RWPE1 (cell line): ENCODE measurements at regions not wholly inside any gene's neighbourhood (a gene's known extent, or its start where the extent isn't known, plus 50 kb on each side); places are given as distances from the start of the nearest gene placed in this dataset.

Experiments
- CTCF ChIA-PET: fragments of 350-600 bp; sonication (Branson Sonifier 250); formaldehyde crosslinking; extraction: SDS; loops from one replicate; lab custom pipeline; 2021; lab: Yijun Ruan, JAX
- POLR2A ChIA-PET: fragments of 400-600 bp; formaldehyde crosslinking; extraction: SDS; loops from one replicate; lab custom pipeline; 2020; ENCODE audit warnings: antibody characterized with exemption; ENCODE audit not compliant: low non-redundant PET; lab: Yijun Ruan, JAX
- DNase-seq: peaks from one replicate; pipeline ENCODE4 v3.0.0; 2012; ENCODE audit warnings: low spot score
- H3K27ac ChIP-seq: fragments of 450-650 bp; 2 replicates; pipeline ENCODE4 v1.5.1; 2017
- TF ChIP-seq, protein P1 (sequence below): fragments of 450-650 bp; conservative IDR thresholded peaks from 2 replicates; pipeline ENCODE4 v1.5.1; 2017; ENCODE audit warnings: low read depth, mild to moderate bottlenecking

DNA sequence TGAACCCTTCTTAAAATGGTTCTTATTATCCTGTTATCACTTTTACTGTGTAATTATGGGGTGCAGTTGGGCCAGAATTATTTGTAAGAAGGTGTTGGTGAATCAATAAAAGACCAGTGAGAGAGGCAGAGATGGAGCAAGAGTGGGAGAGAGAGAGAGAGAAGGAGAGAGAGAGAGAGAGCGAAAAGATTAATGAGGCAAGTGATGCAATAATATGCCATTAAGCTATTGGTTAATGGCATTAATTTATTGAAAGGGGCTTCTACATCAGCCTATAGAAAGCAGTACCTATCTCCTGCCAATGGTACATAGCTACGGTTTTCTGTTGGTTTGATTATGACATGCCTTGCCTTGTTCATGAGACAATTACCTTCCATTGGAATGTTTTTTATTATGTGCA, 388.7 kb downstream of the RPS6KC1 start:
- TF ChIP-seq, protein P1, sequence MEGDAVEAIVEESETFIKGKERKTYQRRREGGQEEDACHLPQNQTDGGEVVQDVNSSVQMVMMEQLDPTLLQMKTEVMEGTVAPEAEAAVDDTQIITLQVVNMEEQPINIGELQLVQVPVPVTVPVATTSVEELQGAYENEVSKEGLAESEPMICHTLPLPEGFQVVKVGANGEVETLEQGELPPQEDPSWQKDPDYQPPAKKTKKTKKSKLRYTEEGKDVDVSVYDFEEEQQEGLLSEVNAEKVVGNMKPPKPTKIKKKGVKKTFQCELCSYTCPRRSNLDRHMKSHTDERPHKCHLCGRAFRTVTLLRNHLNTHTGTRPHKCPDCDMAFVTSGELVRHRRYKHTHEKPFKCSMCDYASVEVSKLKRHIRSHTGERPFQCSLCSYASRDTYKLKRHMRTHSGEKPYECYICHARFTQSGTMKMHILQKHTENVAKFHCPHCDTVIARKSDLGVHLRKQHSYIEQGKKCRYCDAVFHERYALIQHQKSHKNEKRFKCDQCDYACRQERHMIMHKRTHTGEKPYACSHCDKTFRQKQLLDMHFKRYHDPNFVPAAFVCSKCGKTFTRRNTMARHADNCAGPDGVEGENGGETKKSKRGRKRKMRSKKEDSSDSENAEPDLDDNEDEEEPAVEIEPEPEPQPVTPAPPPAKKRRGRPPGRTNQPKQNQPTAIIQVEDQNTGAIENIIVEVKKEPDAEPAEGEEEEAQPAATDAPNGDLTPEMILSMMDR: no peak
- CTCF ChIA-PET: interaction anchor here (0.6 kb wide), 1 partner anchor 1806 kb away, joined by 3 read pairs; no protein-coding TSS in a partner anchor
- no peak overlapping the region for H3K27ac ChIP-seq
- no peak for DNase-seq
- POLR2A ChIA-PET: no interaction called here

DNA sequence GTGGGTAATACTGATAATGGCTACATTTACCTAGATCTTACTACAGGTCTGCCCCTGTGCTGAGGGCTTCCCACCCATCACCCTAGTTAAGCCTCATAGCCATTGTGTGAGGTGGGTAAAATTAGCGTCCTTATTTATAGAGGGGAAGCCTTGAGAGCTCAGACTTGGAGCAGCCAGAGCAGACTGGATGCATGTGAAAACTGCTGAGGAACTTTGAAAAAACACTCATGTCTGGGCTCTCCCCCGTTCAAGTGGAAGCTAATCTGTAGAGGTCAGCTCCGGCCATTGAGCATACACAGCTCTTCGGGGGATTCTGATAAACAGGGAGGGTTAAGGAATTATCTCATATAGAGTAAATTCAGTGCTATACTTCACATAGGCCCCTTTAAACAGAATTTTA, 389.7 kb downstream of the RPS6KC1 start:
- H3K27ac ChIP-seq: no peak overlapping the region
- TF ChIP-seq, protein P1: no peak
- DNase-seq: no peak
- CTCF ChIA-PET: no interaction called here
- POLR2A ChIA-PET: no interaction called here

DNA sequence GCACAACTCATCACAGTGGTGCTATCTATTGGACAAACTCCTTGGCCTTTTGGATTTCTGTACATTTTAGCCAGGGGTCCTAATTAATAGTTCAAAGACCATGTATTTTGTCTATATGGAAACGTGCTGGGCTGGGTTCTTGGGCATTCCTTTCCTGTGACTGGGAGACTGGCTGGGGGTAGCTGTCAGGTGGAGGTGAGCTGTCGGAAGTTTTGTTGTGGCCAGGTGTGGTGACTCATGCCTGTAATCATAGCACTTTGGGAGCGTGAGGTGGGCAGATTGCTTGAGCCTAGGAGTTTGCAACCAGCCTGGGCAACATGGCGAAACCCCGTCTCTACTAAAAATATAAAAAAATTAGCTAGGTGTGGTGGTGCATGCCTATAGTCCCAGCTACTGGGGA, 392.4 kb downstream of the RPS6KC1 start:
- POLR2A ChIA-PET: no interaction called here

DNA sequence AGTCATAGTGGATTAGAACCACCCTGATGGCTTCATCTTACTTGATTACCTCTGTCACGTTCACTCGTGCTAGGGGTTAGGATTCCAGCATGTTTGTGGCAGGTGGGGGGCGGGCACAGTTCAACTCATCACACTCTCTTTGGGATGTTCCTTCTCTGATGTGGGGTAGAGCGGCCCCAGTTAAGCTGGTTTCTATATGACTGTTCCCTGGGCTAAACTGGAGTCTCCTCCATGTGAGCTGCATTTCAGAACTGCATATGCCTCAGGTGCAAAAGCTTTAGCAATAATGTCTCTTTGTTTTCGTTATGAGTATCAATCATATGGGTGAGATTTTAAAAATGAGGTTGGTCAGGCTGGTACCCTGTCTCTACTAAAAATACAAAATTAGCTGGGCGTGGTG, 393.2 kb downstream of the RPS6KC1 start:
- H3K27ac ChIP-seq: no peak overlapping the region
- ChIA-PET CTCF (no interaction called here), POLR2A (no interaction called here)
- TF ChIP-seq, protein P1: no peak
- DNase-seq: no peak

More for the DNA sequence above, 392.4 kb downstream of the RPS6KC1 start:
- CTCF ChIA-PET: no interaction called here
- peak; percentile 90 for DNase-seq
- H3K27ac ChIP-seq: no peak overlapping the region
- TF ChIP-seq, protein P1: no peak

DNA sequence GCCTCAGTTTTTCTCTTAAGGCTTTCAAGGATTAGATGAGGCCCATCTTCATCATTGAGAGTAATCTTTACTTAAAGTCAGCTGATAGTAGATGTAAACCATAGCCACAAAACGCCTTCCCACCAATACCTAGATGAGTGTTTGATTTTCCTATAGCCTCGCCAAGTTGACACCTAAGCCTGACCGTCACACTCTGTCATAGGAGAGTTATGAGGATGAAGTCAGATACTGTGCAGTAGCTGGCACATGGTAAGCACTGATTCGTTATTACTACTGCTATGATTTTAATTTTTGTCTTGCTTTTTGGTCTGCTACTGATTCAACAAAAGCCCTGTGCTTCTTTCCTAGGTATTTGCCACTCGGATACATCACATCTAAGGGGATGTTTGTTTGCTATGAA, 395.5 kb downstream of the RPS6KC1 start:
- H3K27ac ChIP-seq: no peak overlapping the region
- ChIA-PET CTCF (no interaction called here), POLR2A (no interaction called here)
- TF ChIP-seq, protein P1: no peak
- no peak for DNase-seq

DNA sequence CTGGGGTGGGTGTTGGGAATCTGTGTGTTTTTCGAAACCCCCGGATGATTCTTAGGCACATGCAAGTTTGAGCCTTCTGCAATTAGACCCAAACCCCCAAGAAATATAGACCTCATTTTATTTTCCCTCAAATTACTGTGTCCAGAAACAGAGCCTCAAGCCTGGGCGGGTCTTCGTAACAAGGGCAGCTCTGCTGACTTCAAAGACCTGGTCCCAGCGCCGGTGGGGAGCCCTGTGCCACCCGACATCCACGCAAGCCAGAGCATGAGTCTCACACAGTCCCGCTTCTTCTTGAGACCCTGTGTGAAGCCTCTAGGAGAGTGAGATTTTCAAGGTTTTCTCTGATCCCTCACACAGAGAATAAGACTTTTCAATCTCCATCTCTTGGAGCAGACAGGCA, 397.3 kb downstream of the RPS6KC1 start:
- TF ChIP-seq, protein P1: no peak
- H3K27ac ChIP-seq: no peak overlapping the region
- no peak for DNase-seq
- CTCF ChIA-PET: no interaction called here
- POLR2A ChIA-PET: no interaction called here

DNA sequence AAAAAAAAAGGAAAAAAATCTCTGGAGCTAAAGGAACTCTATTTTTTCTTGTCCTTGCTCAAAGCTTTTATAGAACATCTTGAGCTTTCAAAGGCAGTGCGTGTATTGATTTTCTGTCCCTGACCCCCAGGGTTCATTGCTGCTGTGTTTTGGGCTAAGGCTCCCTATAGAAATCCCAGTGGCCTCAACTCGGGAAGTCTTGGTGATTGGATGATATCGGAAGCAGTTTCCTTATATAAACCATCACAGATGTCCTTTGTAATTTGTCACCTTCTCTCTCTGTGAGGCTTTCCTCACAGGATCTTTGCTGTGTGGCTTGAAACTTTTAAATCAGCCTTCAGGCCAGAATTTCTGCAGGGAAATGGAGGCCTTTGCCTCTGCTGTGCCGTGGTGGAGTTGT, 397.7 kb downstream of the RPS6KC1 start:
- CTCF ChIA-PET: no interaction called here
- TF ChIP-seq, protein P1: no peak
- H3K27ac ChIP-seq: no peak overlapping the region
- DNase-seq: no peak
- POLR2A ChIA-PET: no interaction called here
